Lower lobe of right lung (tissue), 2 donors: ENCODE measurements at regions not wholly inside any gene's neighbourhood (a gene's known extent, or its start where the extent isn't known, plus 50 kb on each side); places are given as distances from the start of the nearest gene placed in this dataset.

Experiments
- ATAC-seq, 2 donors: fragments of 200-7000 bp; cut with Tn5 transposase; one replicate each; pipeline ENCODE4 v1.9.1; 2020 to 2022; ENCODE audit warnings: mild to moderate bottlenecking in 2 of 2, moderate library complexity in 2 of 2
- DNase-seq: peaks from one replicate; pipeline ENCODE4 v3.0.0-alpha.2; 2020
- H3K27ac ChIP-seq: fragments of 200-600 bp; one replicate; pipeline ENCODE4 v1.8.0; 2022
- H3K27me3 ChIP-seq: fragments of 200-600 bp; one replicate; pipeline ENCODE4 v1.8.0; 2022; ENCODE audit warnings: low read depth
- H3K36me3 ChIP-seq: fragments of 200-600 bp; one replicate; pipeline ENCODE4 v1.8.0; 2022; ENCODE audit warnings: mild to moderate bottlenecking
- H3K4me1 ChIP-seq: fragments of 200-600 bp; one replicate; pipeline ENCODE4 v1.8.0; 2022
- H3K4me3 ChIP-seq: fragments of 200-600 bp; one replicate; pipeline ENCODE4 v1.8.0; 2022; ENCODE audit warnings: mild to moderate bottlenecking
- H3K9me3 ChIP-seq: fragments of 200-600 bp; one replicate; pipeline ENCODE4 v1.8.0; 2022
- intact Hi-C: fragments of 100-400 bp; cut with DNase I; formaldehyde crosslinking; loops from one replicate; pipeline ENCODE4 v1.11.0; 2022
- TF ChIP-seq, protein P1 (sequence below): fragments of 200-600 bp; IDR thresholded peaks from one replicate; pipeline ENCODE4 v1.8.0; 2022; ENCODE audit warnings: antibody characterized with exemption, mild to moderate bottlenecking
- donor health status: DM: no; HTN: yes; CAD: no; lungs with severe emphysema.

DNA sequence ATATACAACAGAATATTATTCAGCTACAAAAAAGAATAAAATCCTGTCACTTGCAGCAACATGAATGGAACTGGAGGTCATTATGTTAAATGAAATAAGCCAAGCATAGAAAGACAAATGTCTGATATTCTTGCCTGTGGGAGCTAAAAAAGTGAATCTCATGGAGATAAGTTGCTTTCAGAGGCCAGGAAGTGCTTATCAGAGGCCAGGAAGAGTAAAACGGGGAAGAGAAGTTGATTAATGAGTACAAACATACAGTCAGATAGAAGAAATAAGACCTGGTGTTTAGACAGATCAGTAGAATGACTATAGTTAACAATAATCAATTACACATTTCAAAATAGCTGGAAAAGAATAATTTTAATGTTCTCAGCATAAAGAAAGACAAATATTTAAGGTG, 54.4 kb upstream of the CPHXL start:
- Histone ChIP-seq H3K27ac (no peak overlapping the region), H3K9me3 (no peaks in the 10 kb centered on the region), H3K4me3 (no peak overlapping the region), H3K27me3 (peaks cover 4% of the 10 kb centered on the region), H3K4me1 (no peaks in the 10 kb centered on the region), H3K36me3 (no peaks in the 10 kb centered on the region)
- intact Hi-C loops: no loop called here
- DNase-seq (no peak), ATAC-seq (no peak)
- TF ChIP-seq, protein P1, sequence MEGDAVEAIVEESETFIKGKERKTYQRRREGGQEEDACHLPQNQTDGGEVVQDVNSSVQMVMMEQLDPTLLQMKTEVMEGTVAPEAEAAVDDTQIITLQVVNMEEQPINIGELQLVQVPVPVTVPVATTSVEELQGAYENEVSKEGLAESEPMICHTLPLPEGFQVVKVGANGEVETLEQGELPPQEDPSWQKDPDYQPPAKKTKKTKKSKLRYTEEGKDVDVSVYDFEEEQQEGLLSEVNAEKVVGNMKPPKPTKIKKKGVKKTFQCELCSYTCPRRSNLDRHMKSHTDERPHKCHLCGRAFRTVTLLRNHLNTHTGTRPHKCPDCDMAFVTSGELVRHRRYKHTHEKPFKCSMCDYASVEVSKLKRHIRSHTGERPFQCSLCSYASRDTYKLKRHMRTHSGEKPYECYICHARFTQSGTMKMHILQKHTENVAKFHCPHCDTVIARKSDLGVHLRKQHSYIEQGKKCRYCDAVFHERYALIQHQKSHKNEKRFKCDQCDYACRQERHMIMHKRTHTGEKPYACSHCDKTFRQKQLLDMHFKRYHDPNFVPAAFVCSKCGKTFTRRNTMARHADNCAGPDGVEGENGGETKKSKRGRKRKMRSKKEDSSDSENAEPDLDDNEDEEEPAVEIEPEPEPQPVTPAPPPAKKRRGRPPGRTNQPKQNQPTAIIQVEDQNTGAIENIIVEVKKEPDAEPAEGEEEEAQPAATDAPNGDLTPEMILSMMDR: no peak

DNA sequence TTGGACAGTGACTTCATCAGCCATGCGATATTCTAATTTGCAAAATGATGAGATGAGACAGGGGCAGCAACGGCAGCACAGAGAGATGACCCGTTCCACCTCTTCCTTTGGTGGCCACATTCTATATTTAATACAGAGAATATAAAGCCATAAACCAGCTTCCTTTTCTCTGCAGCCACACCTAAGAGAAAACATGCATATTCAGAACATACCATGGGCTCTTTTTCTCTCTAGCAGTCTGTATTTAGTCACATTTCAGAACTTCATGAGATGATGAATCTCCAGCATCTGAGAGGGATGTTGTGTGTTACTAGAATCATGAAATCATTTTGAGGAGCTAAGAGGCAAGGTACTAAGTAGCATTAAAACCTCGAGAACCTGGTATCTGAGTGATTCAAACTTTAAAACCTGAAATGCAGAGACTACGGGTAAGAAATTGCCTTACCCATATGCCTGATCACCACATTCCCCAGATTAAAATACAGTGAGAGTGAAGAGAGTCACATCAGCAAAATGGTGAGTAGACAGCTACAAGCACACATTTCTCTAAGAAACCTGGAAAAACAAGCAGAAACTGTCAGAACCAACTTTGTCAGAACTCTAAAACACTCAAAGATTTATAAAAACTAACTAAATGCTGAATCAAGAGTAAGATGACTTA, 55.5 kb upstream of the CPHXL start:
- Histone ChIP-seq H3K27ac (no peak overlapping the region), H3K4me1 (no peaks in the 10 kb centered on the region), H3K27me3 (peaks cover 4% of the 10 kb centered on the region), H3K9me3 (no peaks in the 10 kb centered on the region), H3K36me3 (no peaks in the 10 kb centered on the region), H3K4me3 (no peak overlapping the region)
- TF ChIP-seq, protein P1: no peak
- DNase-seq (no peak), ATAC-seq (no peak)
- intact Hi-C loops: no loop called here

DNA sequence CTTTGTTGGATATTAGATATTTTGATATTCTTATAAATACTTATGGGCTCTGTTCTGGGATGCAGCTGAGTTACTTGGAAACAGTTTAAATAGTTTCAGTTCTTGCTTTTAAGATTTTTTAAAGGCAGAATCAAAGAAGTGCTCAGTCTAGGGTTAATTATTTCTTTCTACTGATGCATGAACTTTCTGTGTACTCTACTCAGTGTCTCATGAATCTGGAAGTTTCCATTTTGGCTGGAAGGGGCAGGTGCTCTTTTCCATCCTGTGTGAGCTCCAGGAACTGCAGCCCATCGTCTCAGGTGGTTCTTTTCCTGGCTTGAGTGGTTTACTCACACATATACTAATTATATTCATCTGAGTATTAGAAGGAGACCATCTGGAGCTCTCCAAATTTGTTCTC, 61.1 kb upstream of the CPHXL start:
- H3K36me3 ChIP-seq: no peaks in the 10 kb centered on the region
- ATAC-seq (no peak), DNase-seq (no peak)
- H3K9me3 ChIP-seq: no peaks in the 10 kb centered on the region
- intact Hi-C loops: no loop called here
- peaks cover 4% of the 10 kb centered on the region for H3K27me3 ChIP-seq
- TF ChIP-seq, protein P1: no peak
- H3K4me1 ChIP-seq: no peaks in the 10 kb centered on the region
- H3K27ac ChIP-seq: no peak overlapping the region
- no peak overlapping the region for H3K4me3 ChIP-seq

DNA sequence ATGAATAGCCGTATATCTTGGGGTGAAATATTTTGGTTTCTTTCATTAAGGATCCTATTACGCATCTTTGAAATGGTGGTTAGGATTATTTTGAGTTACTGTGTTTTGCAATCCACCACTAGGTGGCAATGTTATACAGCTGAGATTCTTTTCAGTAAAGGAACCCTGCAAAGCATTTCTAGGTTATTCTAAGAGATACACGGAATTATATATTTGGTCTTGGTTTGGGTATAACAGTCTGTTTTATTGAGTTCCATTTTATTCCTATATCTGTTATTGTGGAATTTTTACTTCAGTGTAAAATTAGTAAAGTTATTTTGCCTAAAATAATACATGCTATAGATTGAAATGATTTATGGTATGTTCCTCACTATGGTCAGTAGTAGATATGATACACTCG, 62.9 kb upstream of the CPHXL start:
- H3K27ac ChIP-seq: no peak overlapping the region
- DNase-seq (no peak), ATAC-seq (peak in 1 of 2 donors; percentile 65)
- no peaks in the 10 kb centered on the region for H3K36me3 ChIP-seq
- intact Hi-C loops: no loop called here
- no peak overlapping the region for H3K4me3 ChIP-seq
- TF ChIP-seq, protein P1: peak; percentile 84
- no peaks in the 10 kb centered on the region for H3K4me1 ChIP-seq
- no peaks in the 10 kb centered on the region for H3K9me3 ChIP-seq
- H3K27me3 ChIP-seq: peaks cover 4% of the 10 kb centered on the region

DNA sequence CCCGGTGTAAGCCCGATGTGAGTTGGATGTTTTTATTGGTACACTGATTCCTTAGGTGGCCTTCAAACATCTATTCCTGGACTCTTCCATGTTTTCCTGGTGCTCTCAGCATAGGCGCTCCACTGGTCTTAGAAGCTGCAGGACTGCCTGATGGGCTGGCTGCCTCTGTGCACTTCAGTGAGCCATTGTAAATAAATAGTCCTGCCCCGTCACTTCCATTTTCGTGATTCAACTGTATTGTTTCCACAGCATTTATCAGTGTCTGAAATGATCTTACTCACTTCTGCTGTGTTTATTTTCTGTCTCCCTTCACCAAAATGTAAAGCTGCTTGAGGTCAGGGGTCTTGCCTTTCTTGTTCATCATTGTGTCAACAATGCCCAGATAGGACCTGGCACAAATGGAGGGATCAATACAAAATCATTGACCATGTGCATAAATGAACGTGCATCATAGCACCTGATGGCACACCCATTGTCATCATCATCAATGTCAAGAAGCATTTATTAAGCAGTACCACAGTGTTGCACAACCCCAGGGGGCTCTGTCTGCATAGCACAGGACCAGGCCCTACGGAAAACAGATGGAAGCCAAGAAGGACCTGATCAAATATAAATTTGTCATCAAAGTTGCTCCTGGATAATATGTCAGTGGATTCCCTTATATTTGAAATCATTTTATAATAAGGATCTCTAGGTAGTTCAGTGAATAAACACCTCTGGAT, 66.6 kb upstream of the CPHXL start:
- no peaks in the 10 kb centered on the region for H3K9me3 ChIP-seq
- intact Hi-C loops: loop anchor here (10.0 kb wide), 1 partner anchor 1382 kb away; no protein-coding TSS in a partner anchor
- no peak for ATAC-seq
- DNase-seq: no peak
- no peak overlapping the region for H3K4me3 ChIP-seq
- no peaks in the 10 kb centered on the region for H3K36me3 ChIP-seq
- no peak overlapping the region for H3K27ac ChIP-seq
- H3K4me1 ChIP-seq: no peaks in the 10 kb centered on the region
- TF ChIP-seq, protein P1: no peak
- no peaks in the 10 kb centered on the region for H3K27me3 ChIP-seq
